Limb (tissue), 2 donors: ENCODE measurements at regions not wholly inside any gene's neighbourhood (a gene's known extent, or its start where the extent isn't known, plus 50 kb on each side); places are given as distances from the start of the nearest gene placed in this dataset.
"Not testable (repeated sequence)": the region's sequence is repeated elsewhere in the genome, so short reads cannot be mapped to it uniquely, and the experiment has no call there.

Experiments used
- DNase-seq, 2 donors: peaks; one replicate each; pipeline ENCODE4 v3.0.0-alpha.2; 2016; ENCODE audit errors: extremely low spot score in 2 of 2

DNA sequence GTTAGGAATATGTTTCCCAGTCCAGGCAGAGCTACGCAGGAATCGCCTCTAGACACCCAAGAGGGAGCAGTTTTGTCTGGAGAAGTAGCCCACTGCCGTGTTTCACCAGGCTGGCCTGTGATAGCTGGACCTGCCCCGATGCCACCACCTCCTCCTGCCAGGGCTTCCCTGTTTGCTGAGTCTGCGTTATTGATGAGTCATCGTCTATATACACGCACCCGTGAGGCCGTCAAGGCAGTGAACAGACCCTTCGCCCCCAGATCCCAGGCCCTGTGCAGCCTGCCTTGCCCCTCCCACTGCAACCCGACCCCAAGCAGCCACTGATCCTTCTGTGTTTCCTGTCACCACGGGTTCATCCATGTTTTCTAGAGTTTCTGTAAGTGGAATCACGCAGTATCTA is 141.9 kb downstream of the IGLL1 start:
- DNase-seq: no peak

DNA sequence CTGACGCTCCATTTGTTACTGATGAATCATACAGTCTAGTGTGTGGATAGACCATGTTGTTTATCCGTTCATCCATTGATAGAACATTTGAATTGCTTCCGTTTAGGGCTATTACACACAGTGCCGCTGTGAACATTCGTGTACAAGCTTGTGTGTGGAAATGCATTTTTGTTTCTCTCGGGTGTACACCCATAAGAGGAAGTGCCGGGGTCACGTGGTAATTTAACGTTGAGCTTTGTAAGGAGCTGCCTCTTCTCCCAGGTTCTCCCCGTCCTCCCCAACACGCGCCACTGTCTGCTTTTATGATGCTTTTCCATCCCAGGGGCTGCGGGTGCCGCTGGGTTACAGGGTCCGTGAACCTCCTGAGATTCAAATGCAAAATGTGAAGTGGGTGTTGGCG is 142.3 kb downstream of the IGLL1 start:
- no peak for DNase-seq

DNA sequence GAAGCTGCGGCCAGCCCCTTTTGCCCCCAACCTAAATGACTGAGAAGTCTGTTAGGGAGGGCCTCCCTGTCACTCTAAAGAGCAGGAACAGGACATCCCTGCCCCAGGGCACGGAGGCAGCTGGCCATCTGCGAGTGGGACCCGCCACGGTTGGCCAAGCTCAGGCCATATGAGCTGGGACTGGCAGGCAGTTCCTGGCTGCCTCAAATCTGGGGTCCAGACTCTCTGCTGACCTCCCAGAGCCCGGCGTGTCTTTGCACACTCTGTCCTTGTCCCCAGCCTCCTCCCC is 143.0 kb downstream of the IGLL1 start:
- not testable (repeated sequence) for DNase-seq

DNA sequence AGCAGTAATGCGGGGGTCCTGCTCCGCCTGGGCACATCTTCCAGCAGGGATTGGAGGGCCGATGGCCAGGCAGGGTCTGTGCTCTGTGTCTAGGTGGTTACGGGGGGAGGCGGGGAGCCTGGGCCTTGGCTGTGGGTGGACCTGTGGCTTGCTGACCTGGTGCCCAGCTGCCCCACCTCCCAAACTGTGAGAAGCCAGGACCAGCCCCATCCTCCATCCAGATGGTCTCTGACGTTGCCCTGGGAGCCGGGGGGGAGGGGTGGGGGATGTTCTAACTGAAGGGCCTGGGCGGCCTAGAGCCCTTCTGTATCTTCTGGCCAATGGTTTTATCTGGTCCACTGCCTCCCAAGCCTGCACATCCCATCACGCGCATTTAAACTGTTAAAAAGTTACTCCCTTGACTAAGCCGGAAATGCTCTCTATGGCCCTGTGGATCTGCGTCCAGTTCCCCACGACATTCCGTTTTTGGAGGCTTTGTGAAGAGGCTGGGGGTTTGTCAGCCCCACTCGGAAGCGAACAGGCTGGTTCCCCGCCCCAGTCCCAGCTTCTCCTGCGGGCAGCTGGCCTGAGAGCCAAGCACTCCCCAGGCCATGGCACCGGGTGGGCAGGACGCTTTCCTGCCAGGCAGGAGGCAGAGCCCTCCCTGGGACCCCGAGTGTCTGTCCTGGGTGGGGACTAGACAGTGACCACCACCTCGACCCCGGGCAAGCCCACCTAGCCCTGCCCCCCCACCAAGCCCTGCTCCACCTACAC is 143.6 kb downstream of the IGLL1 start:
- not testable (repeated sequence) for DNase-seq

DNA sequence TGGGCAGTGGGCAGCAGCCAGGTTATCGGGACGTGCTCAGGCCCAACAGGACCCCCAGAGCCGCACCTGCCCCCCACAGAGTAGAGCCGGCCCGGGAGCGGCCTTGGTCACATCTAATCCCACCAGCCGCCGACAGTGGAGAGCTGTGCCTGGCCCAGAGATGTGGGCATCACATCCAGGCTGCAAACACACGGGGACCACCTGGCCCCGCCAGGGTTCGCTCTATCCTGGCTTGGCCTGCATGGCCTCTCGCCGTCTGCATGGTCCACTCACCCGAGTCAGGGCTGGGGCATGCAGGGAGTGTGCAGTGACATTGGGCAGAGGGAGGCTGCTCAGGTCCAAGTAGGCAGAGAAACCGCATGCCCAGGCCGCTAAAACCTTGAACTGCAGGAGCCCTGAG is 144.9 kb downstream of the IGLL1 start:
- DNase-seq: not testable (repeated sequence)

DNA sequence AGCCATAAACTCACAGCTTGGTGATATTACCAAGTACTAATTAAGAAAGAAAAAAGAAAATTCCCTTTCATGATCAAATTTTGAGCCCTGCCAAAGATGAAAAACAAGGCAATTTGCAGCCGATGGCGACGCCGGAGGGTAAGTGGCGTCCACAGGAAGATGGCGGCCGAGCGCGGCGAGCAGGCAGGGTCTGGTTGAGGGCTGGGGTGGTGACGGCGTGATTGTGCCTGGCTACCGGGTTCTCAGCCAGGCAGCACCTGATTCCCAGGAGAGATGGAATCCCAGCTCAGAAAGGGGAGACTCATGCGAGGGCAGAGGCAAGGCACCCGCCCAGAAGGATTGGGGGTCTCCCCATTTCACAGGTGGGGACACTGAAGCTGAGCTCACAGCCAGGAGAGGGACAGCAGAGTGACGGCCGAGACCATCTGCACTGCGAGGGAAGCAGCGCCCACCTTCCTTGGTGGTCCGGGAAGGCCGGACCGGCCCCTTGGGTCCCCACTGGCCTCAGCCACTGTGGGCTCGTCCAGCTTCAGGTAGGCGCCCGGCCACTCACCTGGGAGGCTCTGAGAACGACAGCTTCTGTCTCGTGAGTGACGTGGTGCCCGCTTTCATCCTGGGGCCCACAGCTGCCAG is 145.8 kb downstream of the IGLL1 start:
- not testable (repeated sequence) for DNase-seq

DNA sequence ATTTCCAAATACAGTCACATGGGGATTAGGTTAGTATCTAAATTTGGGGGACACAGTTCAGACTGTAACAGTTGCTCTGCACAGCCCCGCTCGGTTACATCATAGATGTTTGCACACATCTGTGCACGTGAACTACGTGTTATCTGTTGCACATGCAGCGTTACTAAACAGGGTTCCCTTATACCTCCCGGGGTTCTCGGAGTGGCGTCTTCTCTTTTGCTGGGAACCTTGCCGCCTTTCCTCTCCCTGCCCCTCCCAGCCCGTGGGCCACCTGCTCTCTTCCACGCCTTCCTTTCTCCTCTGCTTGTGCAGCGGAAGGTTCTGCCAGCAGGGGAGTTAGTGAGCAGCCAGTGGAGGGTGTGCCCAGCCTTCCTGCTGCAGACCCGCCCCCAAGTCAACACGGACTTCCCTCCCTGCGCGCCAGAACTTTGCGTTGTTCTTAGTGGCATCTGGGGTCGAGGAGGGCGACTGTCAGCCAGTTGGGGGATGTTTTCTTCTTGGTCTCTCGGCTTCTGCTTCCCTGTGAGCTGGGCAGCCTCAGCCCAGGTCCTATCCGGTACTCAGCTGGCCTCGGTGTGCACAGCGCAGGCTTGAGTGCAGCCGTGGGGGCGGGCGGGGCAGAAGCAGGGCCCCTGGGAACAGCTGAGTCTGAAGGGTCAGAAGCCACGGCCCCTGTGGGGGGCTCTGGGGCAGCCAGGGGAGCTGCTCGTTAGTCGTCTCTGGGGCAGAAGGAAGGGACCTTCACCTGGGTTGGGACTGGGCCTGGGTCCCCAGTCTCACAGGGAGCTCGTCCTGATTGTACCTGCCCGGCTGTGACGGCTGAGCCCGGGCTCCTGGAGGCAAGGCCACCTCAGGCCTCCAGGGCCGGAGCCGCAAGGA is 146.7 kb downstream of the IGLL1 start:
- peak; percentile 25 to 64 for DNase-seq

DNA sequence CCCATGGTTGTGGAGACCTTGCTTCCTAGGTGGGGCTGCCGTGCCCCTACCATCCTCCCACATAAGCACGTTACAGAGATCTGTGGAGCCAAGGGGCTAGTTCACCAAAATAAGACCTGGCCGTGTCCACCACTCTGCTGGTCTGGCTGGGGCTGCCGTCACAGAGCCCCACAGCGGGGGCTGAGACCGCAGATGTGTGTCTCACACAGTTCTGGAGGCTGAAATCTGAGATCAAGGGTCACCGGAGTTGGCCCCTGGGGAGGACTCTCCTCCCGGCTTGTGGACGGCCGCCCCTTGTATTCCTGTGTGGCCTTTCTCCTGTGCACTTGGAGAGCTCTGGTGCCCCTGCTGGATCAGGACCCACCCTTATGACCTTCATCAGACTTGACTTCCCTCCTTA is 147.4 kb downstream of the IGLL1 start:
- not testable (repeated sequence) for DNase-seq

DNA sequence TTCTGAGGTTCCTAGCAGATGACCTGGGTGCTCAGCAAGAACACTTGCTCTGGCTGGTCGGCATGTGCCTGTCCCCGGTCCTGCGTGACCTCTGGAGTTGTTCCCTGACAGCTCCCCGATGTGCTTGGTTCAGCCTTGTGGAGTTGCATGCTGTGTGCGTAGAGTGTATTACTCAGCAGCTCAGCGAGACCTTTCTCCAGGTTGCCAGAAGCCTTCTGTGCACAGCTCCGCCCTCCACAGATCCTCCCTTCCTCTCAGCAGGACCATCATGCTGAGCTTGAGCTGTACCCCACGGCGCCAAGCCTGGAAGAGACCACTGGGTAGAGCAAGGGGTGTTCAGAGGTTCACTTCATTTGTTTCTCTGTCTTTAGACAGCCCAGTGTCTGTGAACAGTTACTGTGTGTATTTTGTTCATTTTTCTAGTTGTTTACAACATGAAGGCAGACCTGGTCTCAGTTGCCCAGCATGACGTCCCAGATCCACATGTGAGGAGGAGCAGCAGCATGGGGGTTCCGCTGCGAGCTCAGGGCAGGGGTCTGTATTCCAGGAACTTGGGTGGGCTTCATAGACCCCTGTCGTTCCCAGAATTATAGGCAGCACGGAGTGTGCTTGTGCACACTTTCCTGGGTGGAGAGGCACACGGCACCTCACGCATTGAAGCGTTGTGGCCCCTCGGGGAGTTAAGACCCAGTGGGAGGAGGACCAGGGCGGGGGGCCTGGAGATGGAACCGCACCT is 148.6 kb downstream of the IGLL1 start:
- DNase-seq: no peak

DNA sequence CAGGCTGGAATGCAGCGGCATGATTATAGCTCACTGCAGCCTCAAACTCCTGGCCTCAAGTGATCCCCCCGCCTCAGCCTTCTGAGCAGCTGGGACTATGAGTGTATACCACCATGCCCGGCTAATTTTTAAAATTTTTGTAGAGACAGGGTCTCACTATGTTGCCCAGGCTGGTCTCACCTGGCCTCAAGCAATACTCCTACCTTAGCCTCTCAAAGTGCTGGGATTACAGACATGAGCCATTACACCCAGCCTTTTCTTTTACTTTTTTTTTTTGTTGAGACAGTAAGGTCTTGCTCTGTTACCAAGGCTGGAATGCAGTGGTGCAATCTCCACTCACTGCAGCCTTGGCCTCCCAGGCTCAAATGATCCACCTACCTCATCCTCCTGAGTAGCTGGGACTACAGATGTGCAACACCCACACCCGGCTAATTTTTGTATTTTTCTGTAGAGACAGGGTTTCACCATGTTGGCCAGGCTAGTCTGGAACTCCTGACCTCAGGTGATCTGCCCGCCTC is 155.5 kb downstream of the IGLL1 start:
- DNase-seq: not testable (repeated sequence)

DNA sequence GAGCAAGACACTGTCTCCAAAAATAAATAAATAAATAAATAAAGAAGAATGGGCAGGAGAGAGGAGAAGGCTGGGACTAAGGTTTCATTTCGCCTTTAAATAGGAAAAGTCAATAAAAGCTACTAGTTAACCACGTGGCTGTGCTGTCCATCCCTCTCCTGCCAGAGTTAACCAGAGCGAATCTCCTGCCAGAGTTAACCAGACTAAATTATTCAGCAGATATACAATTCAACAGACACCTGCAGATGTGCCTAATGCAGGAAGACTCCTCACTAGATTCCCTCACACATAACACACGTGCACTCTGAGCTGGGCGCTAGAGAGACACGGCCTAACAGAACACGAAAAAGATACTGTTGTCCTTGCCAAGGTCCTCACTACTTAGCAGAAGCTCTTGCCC is 156.1 kb downstream of the IGLL1 start:
- DNase-seq: no peak

DNA sequence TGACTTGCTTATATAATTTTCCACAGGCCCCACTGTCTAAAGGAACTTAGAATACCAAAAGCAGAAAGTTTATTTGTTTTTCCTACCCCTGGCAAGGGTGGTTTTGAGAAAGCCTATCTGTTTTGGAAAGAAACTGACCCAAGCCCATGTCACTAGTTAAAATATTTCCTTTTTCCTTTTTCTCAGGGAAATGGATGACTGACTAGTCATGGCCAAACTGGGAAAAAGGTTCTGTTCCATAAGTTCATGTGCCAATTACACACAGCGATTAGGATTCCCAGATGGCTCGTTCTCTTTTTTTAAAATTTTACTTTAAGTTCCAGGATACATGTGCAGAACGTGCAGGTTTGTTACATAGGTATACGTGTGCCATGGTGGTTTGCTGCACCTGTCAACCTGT is 157.8 kb downstream of the IGLL1 start:
- DNase-seq: not testable (repeated sequence)

DNA sequence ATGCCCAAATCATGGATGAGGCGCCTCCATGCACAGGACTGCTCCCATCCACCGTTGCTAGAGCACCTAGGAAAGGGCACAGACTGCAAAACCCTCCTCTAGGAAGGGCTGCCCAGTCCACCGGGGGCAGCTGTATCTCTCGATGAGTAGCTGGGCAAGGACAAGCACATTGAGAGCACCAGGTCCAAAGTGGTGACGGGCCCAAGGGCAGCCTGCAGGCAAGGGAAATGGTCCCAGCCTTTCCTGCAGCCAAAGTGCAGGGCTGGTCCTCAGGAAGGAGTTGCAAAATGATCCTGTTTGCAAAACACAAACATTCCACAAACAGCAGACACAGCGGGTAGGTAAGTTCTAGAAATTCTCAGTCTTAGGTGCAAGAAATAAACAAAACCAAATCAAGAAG is 158.8 kb downstream of the IGLL1 start:
- DNase-seq: not testable (repeated sequence)

DNA sequence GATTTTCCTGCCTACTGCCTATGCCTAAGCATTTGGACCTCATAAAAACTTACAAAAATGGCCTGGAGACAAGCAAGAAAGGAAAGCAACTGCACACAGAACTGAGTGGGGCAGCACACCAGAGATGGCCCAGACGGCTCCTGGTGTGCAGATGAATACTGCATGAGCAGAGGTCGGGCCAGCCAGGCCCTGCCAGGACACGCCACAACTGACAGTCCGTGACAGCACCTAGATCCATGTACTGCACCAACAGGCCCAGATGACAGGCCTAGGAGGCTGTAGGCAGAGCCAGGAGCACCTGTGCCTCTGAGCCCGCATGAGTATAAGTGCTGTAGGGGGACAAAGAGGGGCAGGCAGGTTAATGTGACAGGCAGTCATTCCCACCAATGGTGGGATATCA is 160.2 kb downstream of the IGLL1 start:
- DNase-seq: no peak

DNA sequence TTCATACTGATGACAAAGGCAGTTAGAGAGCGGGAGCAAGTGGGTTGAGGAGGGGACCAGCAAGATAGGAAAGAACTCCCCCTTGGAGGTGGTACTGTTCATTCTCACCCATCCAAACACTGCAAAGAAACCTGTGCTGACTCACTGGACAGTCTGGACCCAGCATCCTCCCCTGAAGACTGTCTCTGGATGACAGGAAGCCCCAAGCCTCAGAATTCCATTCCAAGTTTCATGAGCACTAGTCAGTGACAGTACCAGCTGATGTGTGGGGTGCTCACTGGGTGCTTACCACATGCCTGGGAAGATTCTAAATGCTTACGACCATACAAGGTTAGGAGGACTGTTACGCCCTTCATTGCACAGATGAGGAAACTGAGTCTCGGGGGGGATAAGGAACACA is 160.9 kb downstream of the IGLL1 start:
- no peak for DNase-seq

DNA sequence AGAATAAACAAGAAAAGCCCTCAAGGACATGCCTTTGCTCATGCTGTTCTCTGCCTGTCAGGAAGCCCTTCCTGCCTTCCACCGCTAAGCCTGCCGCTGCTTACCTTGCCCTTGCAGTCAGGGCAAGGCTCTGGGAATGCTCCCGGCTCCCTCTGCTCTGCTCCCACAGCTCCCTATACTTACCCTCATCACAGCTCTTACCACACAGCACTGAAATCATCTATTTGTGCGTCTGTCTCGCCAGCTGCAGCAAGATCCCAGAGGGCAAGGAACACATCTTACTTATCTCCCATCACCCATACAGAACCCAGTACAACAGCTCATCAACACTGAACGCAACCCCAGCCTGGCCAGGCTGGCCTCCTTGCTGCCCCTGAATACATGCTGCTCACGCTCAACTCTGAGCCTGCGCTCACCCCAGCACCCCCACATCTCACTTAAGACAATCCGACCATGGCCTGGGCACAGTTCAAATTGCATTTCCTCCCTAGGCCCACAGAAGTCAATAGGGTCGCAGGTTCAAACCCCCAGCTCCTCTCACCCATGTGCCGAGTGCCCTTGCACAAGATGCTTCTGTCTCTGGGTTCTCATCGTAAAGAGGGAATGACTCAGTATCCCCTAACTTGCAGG is 161.8 kb downstream of the IGLL1 start:
- DNase-seq: no peak

DNA sequence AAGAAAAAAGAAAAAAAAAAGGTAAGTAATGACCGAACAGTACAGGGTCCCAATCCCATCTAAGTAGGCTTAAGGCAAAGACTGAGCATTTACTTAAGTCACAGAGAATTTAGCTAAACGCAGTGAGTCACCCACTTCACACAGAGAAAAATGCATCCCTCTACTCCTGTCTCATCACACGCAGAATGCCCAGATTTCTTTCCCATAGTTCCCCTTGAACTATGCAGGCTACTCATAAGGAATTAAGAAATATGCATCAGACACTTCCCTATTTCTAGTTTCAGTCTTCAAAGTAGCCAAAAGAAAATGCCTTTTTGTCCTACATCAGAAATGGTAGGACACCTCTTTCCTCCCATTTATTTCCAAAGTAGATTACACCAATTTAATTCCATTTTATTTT is 162.8 kb downstream of the IGLL1 start:
- not testable (repeated sequence) for DNase-seq

DNA sequence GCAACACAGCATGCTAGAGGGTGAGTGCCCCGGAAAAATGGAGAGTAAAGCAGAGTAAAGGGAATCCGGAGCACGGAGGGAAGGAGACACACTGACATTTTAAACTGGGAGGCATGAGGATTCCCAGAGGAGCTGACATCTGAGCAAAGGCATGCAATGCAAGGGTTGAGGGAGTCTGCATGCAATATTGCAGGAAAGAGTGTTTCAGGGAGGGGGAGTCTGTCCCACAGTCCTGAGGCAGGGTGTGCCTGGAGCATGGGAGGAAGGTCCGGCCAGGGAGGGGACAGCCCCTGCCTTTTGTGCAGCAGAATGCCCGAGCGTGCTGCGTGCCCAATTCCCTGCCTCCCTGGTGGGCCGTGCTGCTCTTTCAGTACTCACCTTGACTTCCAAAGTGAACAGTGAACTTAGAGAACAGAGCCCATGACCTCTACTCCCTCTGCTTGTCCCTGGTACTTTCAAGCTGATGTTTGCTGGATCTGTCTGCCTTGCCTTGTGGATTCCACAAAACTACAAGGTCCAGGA is 163.9 kb downstream of the IGLL1 start:
- DNase-seq: not testable (repeated sequence)

DNA sequence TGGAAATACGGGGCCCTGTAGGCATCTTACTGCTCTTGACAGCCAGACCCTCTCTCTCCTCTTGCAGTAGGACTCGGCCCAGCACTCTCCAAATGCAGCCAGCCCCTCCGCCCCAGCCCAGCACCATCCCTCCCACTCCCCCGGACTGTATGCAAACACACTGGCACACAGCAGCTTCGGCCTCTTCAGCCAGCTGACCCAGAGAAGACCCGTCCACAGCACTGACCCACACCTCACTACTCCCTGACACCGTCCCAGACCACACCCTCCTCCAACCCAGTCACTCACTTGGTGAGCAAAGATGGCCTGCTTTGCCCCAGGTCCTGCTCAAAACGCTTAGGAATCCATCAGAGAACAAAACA is 164.6 kb downstream of the IGLL1 start:
- no peak for DNase-seq

DNA sequence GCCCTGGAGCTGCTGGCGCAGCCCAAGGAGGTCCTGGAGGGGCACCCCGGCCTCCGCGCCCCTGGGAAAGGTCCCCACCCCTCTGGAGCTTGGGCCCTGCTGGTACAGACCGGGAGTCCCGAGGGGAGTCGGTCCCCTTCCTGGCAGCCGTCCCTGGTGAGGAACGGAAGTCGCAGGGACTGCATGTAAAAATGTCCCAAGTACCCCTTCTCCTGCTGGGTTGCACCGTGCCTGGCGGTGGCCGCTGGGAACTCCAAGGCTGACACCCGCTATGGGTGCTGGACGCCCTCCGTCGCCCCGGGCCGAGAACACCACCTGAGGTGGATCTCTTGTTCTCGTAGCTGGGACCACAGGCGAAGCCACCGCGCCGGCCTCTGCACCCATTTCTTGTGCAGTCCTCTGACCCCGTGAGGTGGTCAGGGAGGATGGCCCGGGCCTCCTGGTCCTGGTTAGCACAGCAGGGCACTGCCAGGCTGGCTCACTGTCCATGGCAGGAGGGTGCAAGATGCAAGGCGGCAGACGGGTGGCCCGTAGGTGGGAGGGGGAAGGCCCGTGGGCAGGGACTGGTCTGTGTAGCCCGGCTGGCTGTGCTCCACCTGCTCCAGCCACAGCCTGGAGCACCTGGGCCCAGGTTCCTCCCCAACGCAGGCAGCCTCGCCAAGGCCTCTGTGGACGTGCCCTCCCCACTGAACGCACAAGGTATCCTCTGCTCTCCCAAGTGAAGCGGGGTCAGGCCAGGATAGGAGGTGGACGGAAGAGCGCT is 165.2 kb downstream of the IGLL1 start:
- DNase-seq: no peak
